Endothelial cell of hepatic sinusoid (primary cell): ENCODE measurements at regions not wholly inside any gene's neighbourhood (a gene's known extent, or its start where the extent isn't known, plus 50 kb on each side); places are given as distances from the start of the nearest gene placed in this dataset.
"Not testable (repeated sequence)": the region's sequence is repeated elsewhere in the genome, so short reads cannot be mapped to it uniquely, and the experiment has no call there.

Experiments used
- in situ Hi-C: cut with HindIII; loops from 2 replicates; pipeline ENCODE4 v1.10.0; 2017; ENCODE audit warnings: low sequenced_read_pairs

- in situ Hi-C loops = not testable (repeated sequence)
These were observed 286.6 kb downstream of the CYRIA start for GRCh38 chr2:16379061-16379460.

GRCh38 chr2:16378031-16378430 lies 287.6 kb downstream of the CYRIA start:
- in situ Hi-C loops = no loop called here

GRCh38 chr2:16375981-16376380 lies 289.7 kb downstream of the CYRIA start:
- in situ Hi-C loops = no loop called here

GRCh38 chr2:16375351-16375750 lies 290.3 kb downstream of the CYRIA start:
- in situ Hi-C loops = no loop called here

- in situ Hi-C loops = loop anchor here (5.0 kb wide), 1 partner anchor 68 kb away; no protein-coding TSS in a partner anchor
These were observed 291.0 kb downstream of the CYRIA start for GRCh38 chr2:16374671-16375070.

- in situ Hi-C loops = loop anchor here (5.0 kb wide), 1 partner anchor 69 kb away; no protein-coding TSS in a partner anchor
These were observed 292.3 kb downstream of the CYRIA start for GRCh38 chr2:16373341-16373740.

- in situ Hi-C loops = loop anchor here (5.0 kb wide), 1 partner anchor 71 kb away; no protein-coding TSS in a partner anchor
These were observed 293.9 kb downstream of the CYRIA start for GRCh38 chr2:16371751-16372150.

- in situ Hi-C loops = no loop called here
These were observed 296.7 kb downstream of the CYRIA start for GRCh38 chr2:16368951-16369350.

GRCh38 chr2:16368328-16368727 lies 297.3 kb downstream of the CYRIA start:
- in situ Hi-C loops = no loop called here

- in situ Hi-C loops = no loop called here
These were observed 300.3 kb downstream of the CYRIA start for GRCh38 chr2:16365366-16365765.

- in situ Hi-C loops = no loop called here
These were observed 302.1 kb downstream of the CYRIA start for GRCh38 chr2:16363581-16363980.

- in situ Hi-C loops = no loop called here
These were observed 303.0 kb downstream of the CYRIA start for GRCh38 chr2:16362611-16363010.

GRCh38 chr2:16361261-16361995 lies 304.2 kb downstream of the CYRIA start:
- in situ Hi-C loops = no loop called here

GRCh38 chr2:16359961-16360360 lies 305.7 kb downstream of the CYRIA start:
- in situ Hi-C loops = no loop called here

- in situ Hi-C loops = no loop called here
These were observed 308.4 kb downstream of the CYRIA start for GRCh38 chr2:16357188-16357587.

GRCh38 chr2:16351541-16351940 lies 314.1 kb downstream of the CYRIA start:
- in situ Hi-C loops = no loop called here

GRCh38 chr2:16351137-16351536 lies 314.5 kb downstream of the CYRIA start:
- in situ Hi-C loops = no loop called here

GRCh38 chr2:16350211-16350610 lies 315.4 kb downstream of the CYRIA start:
- in situ Hi-C loops = no loop called here

GRCh38 chr2:16349811-16350210 lies 315.8 kb downstream of the CYRIA start:
- in situ Hi-C loops = no loop called here

- in situ Hi-C loops = no loop called here
These were observed 316.7 kb downstream of the CYRIA start for GRCh38 chr2:16348821-16349515.

- in situ Hi-C loops = no loop called here
These were observed 319.0 kb downstream of the CYRIA start for GRCh38 chr2:16346671-16347070.

GRCh38 chr2:16345231-16345630 lies 320.4 kb downstream of the CYRIA start:
- in situ Hi-C loops = not testable (repeated sequence)
